ENCODE measurements at regions not wholly inside any gene's neighbourhood (a gene's known extent, or its start where the extent isn't known, plus 50 kb on each side); places are given as distances from the start of the nearest gene placed in this dataset.

DNA sequence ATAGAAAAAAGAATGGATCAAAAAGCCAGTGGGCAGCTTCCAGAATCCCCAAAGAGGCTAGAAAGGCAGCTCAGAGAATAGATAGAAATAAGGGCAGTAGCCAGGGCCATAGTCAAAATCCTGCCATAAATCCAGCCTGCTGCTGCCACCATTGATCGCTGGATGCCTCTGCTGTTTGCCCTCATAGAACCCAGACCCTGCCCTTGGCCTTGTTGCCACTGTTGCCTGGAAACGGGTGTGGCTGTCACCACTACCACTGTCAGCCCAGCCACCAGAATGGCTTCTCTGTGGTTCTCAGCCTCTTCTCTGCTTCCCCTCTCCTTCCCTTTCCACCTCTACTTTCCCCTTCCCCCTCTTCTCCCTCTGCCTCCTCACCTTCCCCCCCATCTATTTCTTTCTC is 57.8 kb downstream of the HHEX start:
- TF ChIP-seq, protein P1, sequence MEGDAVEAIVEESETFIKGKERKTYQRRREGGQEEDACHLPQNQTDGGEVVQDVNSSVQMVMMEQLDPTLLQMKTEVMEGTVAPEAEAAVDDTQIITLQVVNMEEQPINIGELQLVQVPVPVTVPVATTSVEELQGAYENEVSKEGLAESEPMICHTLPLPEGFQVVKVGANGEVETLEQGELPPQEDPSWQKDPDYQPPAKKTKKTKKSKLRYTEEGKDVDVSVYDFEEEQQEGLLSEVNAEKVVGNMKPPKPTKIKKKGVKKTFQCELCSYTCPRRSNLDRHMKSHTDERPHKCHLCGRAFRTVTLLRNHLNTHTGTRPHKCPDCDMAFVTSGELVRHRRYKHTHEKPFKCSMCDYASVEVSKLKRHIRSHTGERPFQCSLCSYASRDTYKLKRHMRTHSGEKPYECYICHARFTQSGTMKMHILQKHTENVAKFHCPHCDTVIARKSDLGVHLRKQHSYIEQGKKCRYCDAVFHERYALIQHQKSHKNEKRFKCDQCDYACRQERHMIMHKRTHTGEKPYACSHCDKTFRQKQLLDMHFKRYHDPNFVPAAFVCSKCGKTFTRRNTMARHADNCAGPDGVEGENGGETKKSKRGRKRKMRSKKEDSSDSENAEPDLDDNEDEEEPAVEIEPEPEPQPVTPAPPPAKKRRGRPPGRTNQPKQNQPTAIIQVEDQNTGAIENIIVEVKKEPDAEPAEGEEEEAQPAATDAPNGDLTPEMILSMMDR (conservative IDR thresholded peaks at IDR 0.05; ENCODE audit: low read length), result no peak
- TF ChIP-seq EZH2phosphoT487 (IDR thresholded peaks at IDR 0.05; ENCODE audit: borderline replicate concordance), result no peak
